ENCODE measurements at regions not wholly inside any gene's neighbourhood (a gene's known extent, or its start where the extent isn't known, plus 50 kb on each side); places are given as distances from the start of the nearest gene placed in this dataset.

DNA sequence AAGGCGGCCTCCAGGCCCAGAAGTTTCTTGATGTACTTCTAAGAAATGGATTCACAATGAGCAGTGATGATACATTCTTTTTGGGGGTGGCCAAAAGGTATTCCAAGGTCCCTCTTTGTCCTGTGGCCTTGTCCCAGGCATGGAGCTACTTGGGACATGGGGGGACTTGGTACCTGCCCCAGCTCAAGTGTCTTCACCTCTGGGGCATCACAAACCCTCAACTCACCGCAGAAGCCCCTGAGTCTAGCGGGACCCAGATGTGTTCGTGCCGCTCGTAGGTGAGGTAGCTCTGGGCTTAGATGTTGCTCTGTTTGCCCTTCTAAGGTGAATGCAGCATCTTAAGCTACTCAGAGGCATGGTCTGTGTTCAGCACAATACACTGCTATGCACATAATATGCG is 338.0 kb upstream of the IRX4 start:
- ATAC-seq (ENCODE audit: low FRiP score in 2 of 2) (no peak), DNase-seq (no peak)
- H3K27me3 ChIP-seq, result no peaks in the 10 kb centered on the region
- H3K27ac ChIP-seq, result no peak overlapping the region
- H3K4me3 ChIP-seq, result no peak overlapping the region
- 80 to 88% methylated on average over 2 to 7 of the region's 7 CpGs for WGBS, 2 donors
- no peaks in the 10 kb centered on the region for H3K36me3 ChIP-seq
- no peaks in the 10 kb centered on the region for H3K4me1 ChIP-seq
- H3K9me3 ChIP-seq, result no peaks in the 10 kb centered on the region
- TF ChIP-seq EP300 (IDR thresholded peaks at IDR 0.05) (no peak), POLR2A (IDR thresholded peaks at IDR 0.05) (no peak), POLR2AphosphoS5 (IDR thresholded peaks at IDR 0.05) (no peak)
- TF ChIP-seq, protein P1, sequence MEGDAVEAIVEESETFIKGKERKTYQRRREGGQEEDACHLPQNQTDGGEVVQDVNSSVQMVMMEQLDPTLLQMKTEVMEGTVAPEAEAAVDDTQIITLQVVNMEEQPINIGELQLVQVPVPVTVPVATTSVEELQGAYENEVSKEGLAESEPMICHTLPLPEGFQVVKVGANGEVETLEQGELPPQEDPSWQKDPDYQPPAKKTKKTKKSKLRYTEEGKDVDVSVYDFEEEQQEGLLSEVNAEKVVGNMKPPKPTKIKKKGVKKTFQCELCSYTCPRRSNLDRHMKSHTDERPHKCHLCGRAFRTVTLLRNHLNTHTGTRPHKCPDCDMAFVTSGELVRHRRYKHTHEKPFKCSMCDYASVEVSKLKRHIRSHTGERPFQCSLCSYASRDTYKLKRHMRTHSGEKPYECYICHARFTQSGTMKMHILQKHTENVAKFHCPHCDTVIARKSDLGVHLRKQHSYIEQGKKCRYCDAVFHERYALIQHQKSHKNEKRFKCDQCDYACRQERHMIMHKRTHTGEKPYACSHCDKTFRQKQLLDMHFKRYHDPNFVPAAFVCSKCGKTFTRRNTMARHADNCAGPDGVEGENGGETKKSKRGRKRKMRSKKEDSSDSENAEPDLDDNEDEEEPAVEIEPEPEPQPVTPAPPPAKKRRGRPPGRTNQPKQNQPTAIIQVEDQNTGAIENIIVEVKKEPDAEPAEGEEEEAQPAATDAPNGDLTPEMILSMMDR (IDR thresholded peaks at IDR 0.05), result no peak

DNA sequence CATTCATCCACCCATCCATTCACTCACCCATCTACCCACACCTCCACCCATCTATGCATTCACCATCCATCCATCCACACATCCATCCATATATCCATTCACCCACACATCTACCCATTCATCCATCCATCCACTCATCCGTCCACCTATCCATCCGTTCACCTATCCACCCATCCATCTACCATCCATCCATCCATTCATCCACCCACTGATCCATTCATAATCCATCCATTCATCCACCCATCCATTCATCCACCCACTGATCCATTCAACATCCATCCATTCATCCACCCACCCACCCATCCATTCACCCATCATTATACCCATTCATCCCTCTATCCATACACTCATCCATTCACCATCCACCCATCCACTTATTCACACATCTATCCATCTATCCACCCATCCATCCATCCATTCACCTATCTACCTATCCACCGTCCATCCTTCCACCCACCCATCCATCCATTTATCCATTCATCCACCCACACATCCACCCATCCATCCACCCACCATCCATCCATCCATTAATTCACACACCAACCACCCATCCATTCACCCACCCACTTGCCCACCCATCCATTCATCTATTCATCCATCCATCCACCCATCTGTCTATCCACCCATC is 336.5 kb upstream of the IRX4 start:
- Histone ChIP-seq H3K36me3 (no peaks in the 10 kb centered on the region), H3K4me3 (no peak overlapping the region), H3K9me3 (no peaks in the 10 kb centered on the region), H3K4me1 (no peaks in the 10 kb centered on the region), H3K27ac (no peak overlapping the region), H3K27me3 (no peaks in the 10 kb centered on the region)
- 94% methylated on average over 3 of the region's 3 CpGs for WGBS, 2 donors
- ATAC-seq (ENCODE audit: low FRiP score in 2 of 2) (no peak), DNase-seq (no peak)
- no peak for TF ChIP-seq POLR2AphosphoS5 (IDR thresholded peaks at IDR 0.05)
- TF ChIP-seq, protein P1 (IDR thresholded peaks at IDR 0.05), result no peak
- TF ChIP-seq EP300 (IDR thresholded peaks at IDR 0.05), result no peak
- no peak for TF ChIP-seq POLR2A (IDR thresholded peaks at IDR 0.05)

DNA sequence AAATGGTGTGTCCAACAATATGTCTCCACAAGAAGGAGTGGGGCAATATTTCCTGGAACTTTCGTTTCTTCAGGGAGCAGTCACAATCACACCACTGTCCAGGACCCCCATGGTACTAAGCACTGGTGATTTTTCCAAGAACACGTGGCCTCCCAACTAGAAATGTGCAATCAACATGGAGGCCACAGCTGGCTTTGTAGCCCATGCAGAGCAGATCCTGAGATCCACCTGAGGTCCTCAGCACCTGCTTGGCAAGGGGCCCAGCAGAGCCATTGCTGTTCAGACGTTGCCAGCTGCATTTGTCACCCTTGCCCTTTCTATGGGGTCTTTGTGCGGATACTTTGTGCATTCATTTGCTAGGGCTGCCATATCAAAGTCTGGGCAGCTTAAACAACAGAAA is 334.5 kb upstream of the IRX4 start:
- no peak overlapping the region for H3K4me3 ChIP-seq
- TF ChIP-seq, protein P1 (IDR thresholded peaks at IDR 0.05), result no peak
- TF ChIP-seq POLR2AphosphoS5 (IDR thresholded peaks at IDR 0.05) (no peak), POLR2A (IDR thresholded peaks at IDR 0.05) (no peak), EP300 (IDR thresholded peaks at IDR 0.05) (no peak)
- H3K36me3 ChIP-seq, result no peaks in the 10 kb centered on the region
- ATAC-seq (ENCODE audit: low FRiP score in 2 of 2) (no peak), DNase-seq (no peak)
- no peaks in the 10 kb centered on the region for H3K27me3 ChIP-seq
- WGBS, 2 donors, result 85 to 86% methylated on average over 3 to 4 of the region's 4 CpGs
- H3K27ac ChIP-seq, result no peak overlapping the region
- no peaks in the 10 kb centered on the region for H3K4me1 ChIP-seq
- H3K9me3 ChIP-seq, result no peaks in the 10 kb centered on the region

DNA sequence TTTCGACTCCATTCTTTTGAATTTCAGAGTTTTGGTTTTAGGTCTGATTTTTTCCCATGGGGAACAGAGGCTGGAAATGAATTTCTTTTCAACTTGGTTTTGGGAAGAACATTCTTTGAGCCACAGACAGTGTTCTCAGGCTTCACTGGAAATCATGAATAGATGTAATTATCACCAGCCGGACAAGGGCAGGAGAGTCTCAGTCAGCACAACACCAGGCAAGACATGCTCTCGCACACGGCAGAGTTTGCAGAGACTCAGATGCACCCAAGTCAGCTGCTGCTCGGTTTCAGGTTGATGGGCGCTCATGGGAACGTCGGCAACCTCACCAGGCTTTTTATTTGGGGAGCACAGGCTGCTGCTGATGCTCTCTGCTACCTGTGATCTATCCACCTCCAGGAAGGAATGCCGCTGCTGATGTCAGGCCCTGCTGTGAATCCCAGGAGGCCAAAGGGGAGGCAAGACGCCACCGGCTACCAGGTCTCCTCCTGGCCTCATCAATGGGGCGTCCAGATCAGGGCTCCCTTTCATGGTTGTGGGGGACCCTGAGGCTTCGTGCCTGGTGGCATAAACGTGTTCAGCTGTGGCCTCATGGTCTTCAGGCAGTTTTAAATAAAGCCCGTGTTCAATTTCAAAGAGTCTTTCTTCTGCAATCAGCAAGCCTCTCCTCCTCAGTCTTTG is 332.3 kb upstream of the IRX4 start:
- Histone ChIP-seq H3K27ac (no peak overlapping the region), H3K9me3 (no peaks in the 10 kb centered on the region), H3K36me3 (no peaks in the 10 kb centered on the region), H3K27me3 (no peaks in the 10 kb centered on the region), H3K4me3 (no peak overlapping the region), H3K4me1 (no peaks in the 10 kb centered on the region)
- ATAC-seq (ENCODE audit: low FRiP score in 2 of 2) (no peak), DNase-seq (no peak)
- 75 to 84% methylated on average over 8 to 15 of the region's 15 CpGs for WGBS, 2 donors
- no peak for TF ChIP-seq POLR2AphosphoS5 (IDR thresholded peaks at IDR 0.05)
- TF ChIP-seq, protein P1 (IDR thresholded peaks at IDR 0.05), result no peak
- TF ChIP-seq POLR2A (IDR thresholded peaks at IDR 0.05), result no peak
- TF ChIP-seq EP300 (IDR thresholded peaks at IDR 0.05), result no peak
